ENCODE measurements at regions not wholly inside any gene's neighbourhood (a gene's known extent, or its start where the extent isn't known, plus 50 kb on each side); places are given as distances from the start of the nearest gene placed in this dataset.
"Not testable (repeated sequence)": the region's sequence is repeated elsewhere in the genome, so short reads cannot be mapped to it uniquely, and the experiment has no call there.

GRCh38 chr1:234836776-234837357, 226.9 kb upstream of the IRF2BP2 start:
- DNase-seq: no peak

- DNase-seq: no peak
These were observed 226.2 kb upstream of the IRF2BP2 start for GRCh38 chr1:234836045-234836681.

DNA sequence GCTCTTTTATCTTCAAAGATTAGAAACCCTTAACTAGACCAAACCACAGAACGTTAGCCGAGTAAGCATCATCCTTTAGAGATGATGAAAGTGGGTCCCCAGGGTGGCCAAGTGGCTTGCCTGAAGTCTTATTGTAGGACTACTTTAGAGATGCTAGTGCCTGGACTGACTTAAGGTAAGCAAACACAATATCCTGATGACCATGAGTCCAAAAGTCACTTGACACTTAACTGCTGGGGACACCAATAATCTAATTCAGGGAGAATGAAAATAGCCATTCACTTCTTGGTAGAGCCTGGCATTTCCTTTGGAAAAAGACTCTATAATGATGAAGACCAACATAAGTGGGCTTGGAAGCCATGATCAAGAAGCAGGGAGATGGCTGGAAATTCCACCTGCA, 225.3 kb upstream of the IRF2BP2 start:
- no peak for DNase-seq

- DNase-seq: no peak
These were observed 223.7 kb upstream of the IRF2BP2 start for GRCh38 chr1:234833646-234834045.

DNA sequence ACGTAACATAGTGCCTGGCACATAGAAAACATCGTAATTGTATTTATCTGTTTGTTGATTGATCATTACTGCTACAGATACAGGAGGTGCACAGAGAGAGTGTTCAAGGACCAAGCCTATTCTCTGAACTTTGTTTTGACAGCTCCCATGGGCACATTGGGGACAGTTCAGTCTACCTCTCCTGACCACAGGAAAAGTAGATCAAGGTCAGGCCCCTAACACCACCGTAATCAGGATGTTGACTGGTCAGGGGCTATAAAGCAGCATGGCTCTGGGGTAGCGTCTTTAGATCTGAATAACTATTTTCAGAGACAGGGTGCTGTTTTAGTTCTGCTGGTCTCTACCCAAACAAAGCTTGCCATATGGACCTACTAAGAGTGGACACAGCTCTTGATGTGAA, 223.1 kb upstream of the IRF2BP2 start:
- no peak for DNase-seq

GRCh38 chr1:234827656-234828055, 217.7 kb upstream of the IRF2BP2 start:
- no peak for DNase-seq

GRCh38 chr1:234827181-234827580, 217.2 kb upstream of the IRF2BP2 start:
- no peak for DNase-seq

DNA sequence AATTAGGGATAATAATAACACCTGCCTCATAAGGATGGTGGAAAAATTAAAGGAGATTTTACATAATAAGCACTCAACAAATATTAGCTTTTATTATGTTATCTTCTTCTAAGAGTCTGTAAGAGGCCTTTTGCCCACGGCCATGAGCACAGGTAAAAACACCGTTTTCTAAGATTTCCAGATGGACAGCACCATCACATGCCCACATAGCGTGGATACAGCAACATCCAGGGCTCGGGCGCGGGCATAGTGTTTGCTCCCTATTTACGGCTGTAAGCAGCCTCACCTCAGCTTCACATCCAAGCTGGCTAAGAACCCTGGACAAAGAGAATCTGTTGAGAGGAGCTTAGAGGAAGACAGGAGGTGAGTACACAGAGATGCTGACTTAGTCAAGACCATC, 216.4 kb upstream of the IRF2BP2 start:
- no peak for DNase-seq

DNA sequence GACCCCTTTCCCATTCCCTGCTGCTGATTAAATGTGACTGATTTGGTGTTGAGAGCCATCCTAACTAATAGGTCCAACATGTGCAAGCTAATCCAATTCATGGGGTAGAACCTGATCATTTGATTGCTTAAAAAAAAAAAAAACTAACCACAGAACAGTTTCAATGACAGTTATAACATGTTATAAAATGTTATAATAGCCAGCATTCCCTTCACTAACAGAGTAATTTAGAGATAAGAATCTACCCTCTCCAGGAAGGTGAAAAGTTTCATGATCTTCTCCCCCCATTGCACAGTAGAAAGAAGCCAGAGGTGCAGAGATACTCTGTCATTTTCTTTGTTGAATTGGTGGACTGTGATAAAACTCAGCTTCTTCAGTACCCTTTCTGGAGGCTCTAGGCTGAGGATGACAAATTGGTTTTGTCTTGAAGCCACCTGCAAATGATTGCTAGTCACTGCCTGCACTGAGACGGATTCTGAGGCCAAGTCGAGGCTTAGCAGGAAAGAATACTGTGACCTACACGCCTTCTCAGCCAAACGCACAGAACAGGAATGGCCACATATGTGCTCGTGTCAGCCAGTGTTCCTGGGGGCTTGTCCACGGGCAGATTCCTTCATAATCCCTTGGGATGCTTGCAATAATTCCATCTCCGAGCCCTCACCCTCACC, 215.7 kb upstream of the IRF2BP2 start:
- no peak for DNase-seq

- not testable (repeated sequence) for DNase-seq
These were observed 214.9 kb upstream of the IRF2BP2 start for GRCh38 chr1:234824836-234825235.

- no peak for DNase-seq
These were observed 213.5 kb upstream of the IRF2BP2 start for GRCh38 chr1:234823191-234824176.

- no peak for DNase-seq
These were observed 211.9 kb upstream of the IRF2BP2 start for GRCh38 chr1:234821840-234822239.

- no peak for DNase-seq
These were observed 210.6 kb upstream of the IRF2BP2 start for GRCh38 chr1:234820597-234820996.

DNA sequence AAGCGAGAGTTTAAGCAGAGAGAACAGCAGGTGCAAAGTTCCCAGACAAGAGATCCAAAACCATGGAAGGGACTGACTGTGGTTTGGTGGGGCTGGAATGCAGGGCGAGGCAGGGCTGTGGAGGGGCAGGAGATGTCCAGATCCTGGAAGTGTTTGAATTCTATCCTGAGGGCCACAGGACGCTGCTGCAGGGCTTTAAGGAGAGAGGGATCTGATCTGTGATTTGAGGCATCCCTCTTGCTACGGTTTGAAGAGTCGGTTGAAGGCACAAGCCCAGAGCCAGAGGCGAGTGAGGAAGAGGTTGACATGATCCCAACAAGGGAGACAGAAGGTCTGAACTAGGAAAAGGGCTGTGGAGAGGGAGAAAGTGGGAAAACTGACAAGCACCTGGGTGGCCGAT, 209.9 kb upstream of the IRF2BP2 start:
- DNase-seq: not testable (repeated sequence)

DNA sequence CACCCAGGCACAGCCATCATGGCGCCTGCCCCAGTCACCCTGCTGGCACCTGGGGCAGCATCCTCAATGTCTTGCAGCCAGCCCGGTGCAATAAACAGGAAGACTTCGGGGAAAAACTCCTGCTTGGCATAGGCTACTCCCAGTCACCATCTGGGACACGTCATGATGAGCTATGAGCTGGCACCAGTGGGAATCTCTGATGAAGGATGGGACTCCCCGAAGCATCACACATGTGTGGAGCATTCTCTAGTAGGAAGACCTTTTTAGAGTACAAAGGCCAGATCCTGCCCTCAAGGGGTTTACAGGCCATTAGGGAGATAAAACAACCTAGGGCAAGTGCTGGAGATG, 208.0 kb upstream of the IRF2BP2 start:
- not testable (repeated sequence) for DNase-seq

GRCh38 chr1:234817313-234818039, 207.5 kb upstream of the IRF2BP2 start:
- DNase-seq: not testable (repeated sequence)

GRCh38 chr1:234816864-234817263, 206.9 kb upstream of the IRF2BP2 start:
- DNase-seq: not testable (repeated sequence)

DNA sequence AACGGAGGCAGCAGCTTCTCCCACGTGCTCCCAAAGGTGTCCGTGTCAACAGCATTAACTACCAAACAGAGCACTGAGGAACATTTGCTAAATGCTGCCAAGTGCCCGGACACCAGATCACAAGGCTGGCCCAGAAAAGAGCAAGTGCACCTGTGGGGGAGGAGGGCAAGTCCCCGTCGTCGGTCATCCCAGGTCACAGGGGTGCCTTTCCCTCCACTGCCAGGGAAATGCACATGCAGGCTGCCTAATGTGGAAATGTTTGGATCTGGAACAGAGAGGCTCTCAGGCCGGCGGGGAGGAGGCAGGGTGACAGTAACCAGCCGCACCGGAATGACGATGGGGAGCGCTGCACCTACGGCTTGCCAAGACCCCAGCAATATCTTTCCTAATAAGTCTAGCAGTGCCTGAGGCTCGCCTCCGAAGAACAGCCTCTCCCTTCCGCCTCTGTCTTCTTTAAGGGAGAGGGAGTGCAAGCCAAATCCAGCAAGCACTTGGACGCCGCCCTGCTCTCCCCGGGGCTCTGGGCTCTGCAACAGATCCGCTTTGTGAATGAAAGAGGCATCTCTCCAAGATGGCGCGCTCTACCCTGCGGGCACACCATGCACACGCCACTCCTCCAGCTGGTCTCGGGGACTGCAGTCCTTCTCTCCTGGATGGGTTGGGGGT, 206.3 kb upstream of the IRF2BP2 start:
- not testable (repeated sequence) for DNase-seq

DNA sequence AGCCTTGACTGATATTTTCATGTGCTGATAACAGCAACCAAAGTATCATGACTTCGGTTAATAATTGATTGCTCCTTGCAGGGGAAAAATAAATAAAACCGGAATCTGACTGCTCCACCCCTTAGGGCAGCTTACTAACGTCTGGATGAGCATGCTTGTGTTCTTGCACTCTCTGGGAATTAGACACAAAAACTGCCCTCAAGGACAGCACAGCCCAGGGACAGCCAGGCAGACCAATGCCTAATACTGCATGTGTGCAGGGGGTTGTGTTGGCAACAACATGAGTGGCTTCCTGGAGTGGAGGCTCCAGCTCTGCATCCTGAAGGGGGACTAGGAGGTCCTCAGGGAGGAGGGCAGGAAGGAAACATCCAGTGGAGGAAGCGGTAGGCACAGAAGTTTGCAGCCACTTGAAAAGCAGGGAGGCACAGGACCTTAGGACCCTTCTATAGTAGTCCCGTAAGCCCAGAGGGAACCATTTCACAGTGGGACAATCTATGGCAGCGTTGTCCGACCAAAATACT, 205.4 kb upstream of the IRF2BP2 start:
- DNase-seq: not testable (repeated sequence)

DNA sequence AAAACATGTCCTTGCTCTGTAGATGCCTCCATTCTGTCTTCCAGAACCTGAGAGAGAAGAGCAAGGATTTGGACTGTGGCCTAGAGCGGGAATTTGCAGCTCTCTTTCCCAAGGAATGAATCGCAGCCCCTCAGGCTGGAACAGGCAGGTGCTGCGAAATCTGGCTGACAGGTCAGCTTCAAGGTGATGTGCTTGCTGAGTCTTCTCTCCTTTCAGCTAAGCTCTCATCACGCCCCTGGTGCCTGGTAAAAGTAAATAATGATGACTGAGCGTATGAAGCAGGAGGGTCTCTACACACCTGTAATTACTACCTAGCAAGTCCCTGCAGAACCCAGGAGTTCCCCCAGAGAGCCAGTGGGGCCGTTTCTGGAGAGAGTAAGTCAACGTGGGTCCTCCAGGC, 204.3 kb upstream of the IRF2BP2 start:
- DNase-seq: not testable (repeated sequence)

GRCh38 chr1:234811824-234812223, 201.8 kb upstream of the IRF2BP2 start:
- not testable (repeated sequence) for DNase-seq

DNA sequence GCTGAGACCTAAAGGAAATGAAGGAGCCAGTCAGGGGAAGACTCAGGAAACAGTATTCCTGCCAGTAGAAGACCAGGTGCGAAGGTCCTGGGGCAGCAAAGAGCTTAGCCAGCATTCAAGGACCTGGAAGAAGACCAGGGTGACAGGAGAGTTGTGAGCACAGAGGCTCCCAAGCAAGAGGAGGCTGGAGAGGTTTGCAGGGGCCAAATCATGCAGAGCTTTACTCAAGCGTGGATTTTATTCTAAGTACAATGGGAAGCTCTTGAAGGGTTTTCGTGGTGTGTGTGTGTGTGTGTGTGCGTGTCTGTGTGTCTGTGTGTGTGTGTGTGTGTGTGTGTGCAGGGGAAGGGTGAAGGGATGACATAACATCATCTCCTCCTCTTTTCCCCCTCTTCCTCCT, 200.7 kb upstream of the IRF2BP2 start:
- not testable (repeated sequence) for DNase-seq

All from activated effector memory CD4-positive, alpha-beta T cell treated with anti-CD3 and anti-CD28 coated beads, Interleukin-2, amount 50 U/mL, for 16 hours (primary cell).